ENCODE measurements at regions not wholly inside any gene's neighbourhood (a gene's known extent, or its start where the extent isn't known, plus 50 kb on each side); places are given as distances from the start of the nearest gene placed in this dataset.
"Not testable (repeated sequence)": the region's sequence is repeated elsewhere in the genome, so short reads cannot be mapped to it uniquely, and the experiment has no call there.

- Histone ChIP-seq H3K27ac (no peak overlapping the region), H3K36me3 (no peaks in the 10 kb centered on the region), H3K4me1 (ENCODE audit: control insufficient read depth in 1 of 2, low read depth in 2 of 2) (no peaks in the 10 kb centered on the region), H3K4me3 (no peak overlapping the region), H3K27me3 (replicated peaks; ENCODE audit: insufficient read depth) (no peaks in the 10 kb centered on the region), H3K9me3 (no peaks in the 10 kb centered on the region)
- no peak for DNase-seq (ENCODE audit: low spot score)
- ATAC-seq (ENCODE audit: insufficient number of reproducible peaks, low FRiP score, low read depth), result no peak
- no peak for TF ChIP-seq CTCF (IDR thresholded peaks at IDR 0.05)
These were observed 139.4 kb upstream of the CPHXL start for GRCh38 chr16:75865736-75866135.

GRCh38 chr16:75868636-75869632, 142.6 kb upstream of the CPHXL start:
- H3K27me3 ChIP-seq (replicated peaks; ENCODE audit: insufficient read depth), result no peaks in the 10 kb centered on the region
- no peak overlapping the region for H3K4me3 ChIP-seq
- ATAC-seq (ENCODE audit: insufficient number of reproducible peaks, low FRiP score, low read depth), result no peak
- no peaks in the 10 kb centered on the region for H3K36me3 ChIP-seq
- TF ChIP-seq CTCF (IDR thresholded peaks at IDR 0.05), result no peak
- no peaks in the 10 kb centered on the region for H3K4me1 ChIP-seq (ENCODE audit: control insufficient read depth in 1 of 2, low read depth in 2 of 2)
- no peak for DNase-seq (ENCODE audit: low spot score)
- no peak overlapping the region for H3K27ac ChIP-seq
- no peaks in the 10 kb centered on the region for H3K9me3 ChIP-seq

- H3K36me3 ChIP-seq; H3K9me3 ChIP-seq; ATAC-seq (ENCODE audit: insufficient number of reproducible peaks, low FRiP score, low read depth); H3K4me1 ChIP-seq (ENCODE audit: control insufficient read depth in 1 of 2, low read depth in 2 of 2); H3K27ac ChIP-seq; H3K4me3 ChIP-seq; H3K27me3 ChIP-seq (replicated peaks; ENCODE audit: insufficient read depth); DNase-seq (ENCODE audit: low spot score): not testable (repeated sequence)
These were observed 155.0 kb upstream of the CPHXL start for GRCh38 chr16:75881280-75881679.

GRCh38 chr16:75899163-75899562, 172.9 kb upstream of the CPHXL start:
- no peak for DNase-seq (ENCODE audit: low spot score)
- H3K36me3 ChIP-seq, result no peaks in the 10 kb centered on the region
- ATAC-seq (ENCODE audit: insufficient number of reproducible peaks, low FRiP score, low read depth), result no peak
- no peaks in the 10 kb centered on the region for H3K4me1 ChIP-seq (ENCODE audit: control insufficient read depth in 1 of 2, low read depth in 2 of 2)
- H3K27me3 ChIP-seq (replicated peaks; ENCODE audit: insufficient read depth), result no peaks in the 10 kb centered on the region
- H3K4me3 ChIP-seq, result no peak overlapping the region
- no peak overlapping the region for H3K27ac ChIP-seq
- no peak for TF ChIP-seq CTCF (IDR thresholded peaks at IDR 0.05)
- no peaks in the 10 kb centered on the region for H3K9me3 ChIP-seq

- no peaks in the 10 kb centered on the region for H3K27me3 ChIP-seq (replicated peaks; ENCODE audit: insufficient read depth)
- no peaks in the 10 kb centered on the region for H3K36me3 ChIP-seq
- no peak overlapping the region for H3K27ac ChIP-seq
- no peak for TF ChIP-seq CTCF (IDR thresholded peaks at IDR 0.05)
- no peak for DNase-seq (ENCODE audit: low spot score)
- no peaks in the 10 kb centered on the region for H3K4me1 ChIP-seq (ENCODE audit: control insufficient read depth in 1 of 2, low read depth in 2 of 2)
- no peak for ATAC-seq (ENCODE audit: insufficient number of reproducible peaks, low FRiP score, low read depth)
- no peaks in the 10 kb centered on the region for H3K9me3 ChIP-seq
- no peak overlapping the region for H3K4me3 ChIP-seq
These were observed 182.2 kb upstream of the CPHXL start for GRCh38 chr16:75908331-75909117.
